ENCODE measurements at regions not wholly inside any gene's neighbourhood (a gene's known extent, or its start where the extent isn't known, plus 50 kb on each side); places are given as distances from the start of the nearest gene placed in this dataset.

- Histone ChIP-seq H3K9me3 (no peaks in the 10 kb centered on the region), H3K4me3 (no peak overlapping the region), H3K4me1 (no peaks in the 10 kb centered on the region), H3K27me3 (no peaks in the 10 kb centered on the region), H3K27ac (no peak overlapping the region), H3K36me3 (no peaks in the 10 kb centered on the region)
- DNase-seq, result no peak
- intact Hi-C loops (cut with DNase I; ENCODE audit: low total_unique reads), result no loop called here
- no peak for TF ChIP-seq CTCF (IDR thresholded peaks at IDR 0.05)
Observed at GRCh38 chr20:7358670-7359069, 581.6 kb downstream of the HAO1 start.

DNA sequence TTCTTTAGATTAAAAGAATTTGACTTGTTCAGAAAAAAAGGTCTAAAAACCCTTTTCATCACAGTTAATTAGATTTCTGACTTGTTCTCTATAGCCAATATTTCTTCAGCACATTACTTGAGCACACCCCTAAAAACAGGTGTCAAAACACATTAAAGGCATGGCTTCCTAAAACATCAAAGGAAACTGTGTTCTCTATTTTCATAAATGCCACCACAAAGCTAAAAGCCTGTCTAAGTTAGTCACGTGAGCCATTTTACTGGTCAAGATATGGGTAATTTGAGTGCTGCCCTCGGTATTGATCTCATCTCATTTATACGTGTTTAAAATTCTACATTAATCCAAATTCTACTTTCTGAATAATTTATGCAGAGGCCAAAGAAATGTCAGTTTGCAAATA is 580.5 kb downstream of the HAO1 start:
- TF ChIP-seq CTCF (IDR thresholded peaks at IDR 0.05), result no peak
- Histone ChIP-seq H3K4me1 (no peaks in the 10 kb centered on the region), H3K4me3 (no peak overlapping the region), H3K36me3 (no peaks in the 10 kb centered on the region), H3K27ac (no peak overlapping the region), H3K27me3 (no peaks in the 10 kb centered on the region), H3K9me3 (no peaks in the 10 kb centered on the region)
- intact Hi-C loops (cut with DNase I; ENCODE audit: low total_unique reads), result no loop called here
- no peak for DNase-seq

DNA sequence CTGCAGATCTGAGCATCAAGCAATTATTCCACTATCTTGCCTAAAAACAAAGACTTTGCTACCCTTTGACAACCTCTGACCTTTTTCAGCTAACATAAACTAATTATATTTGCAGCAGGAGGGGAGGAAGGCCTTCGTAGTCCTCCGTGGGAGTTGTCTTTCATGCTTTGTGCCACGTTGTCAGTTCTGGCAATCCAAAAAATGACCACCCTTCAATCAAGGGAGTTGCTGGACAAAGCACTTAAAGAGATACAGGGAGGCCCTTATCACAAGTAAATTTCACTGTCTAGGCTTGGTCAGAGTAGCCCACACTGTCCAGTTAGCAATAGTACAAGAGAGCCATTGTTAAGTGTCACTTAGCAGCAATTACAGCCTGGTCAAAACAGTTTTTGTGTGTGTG is 578.9 kb downstream of the HAO1 start:
- H3K36me3 ChIP-seq, result no peaks in the 10 kb centered on the region
- intact Hi-C loops (cut with DNase I; ENCODE audit: low total_unique reads), result no loop called here

DNA sequence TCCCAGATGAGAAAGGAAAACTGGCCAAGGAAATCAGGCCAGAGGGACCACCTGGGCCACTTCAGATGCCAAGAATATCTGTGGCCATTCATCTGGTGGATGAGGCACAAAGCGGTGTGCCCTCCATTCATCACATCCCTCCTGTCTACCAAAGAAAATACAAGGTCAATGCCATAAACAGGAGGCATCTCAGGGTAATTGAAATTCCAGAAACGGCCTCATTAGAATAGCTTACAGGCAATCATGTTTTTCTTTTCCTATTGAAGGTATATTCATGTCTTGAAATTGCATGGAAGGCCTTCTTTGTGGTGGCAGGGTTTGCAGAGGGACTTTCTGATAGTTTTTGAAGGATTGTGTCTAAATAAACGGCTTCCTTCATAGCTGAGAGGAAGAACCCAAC is 578.3 kb downstream of the HAO1 start:
- no peaks in the 10 kb centered on the region for H3K27me3 ChIP-seq
- H3K4me3 ChIP-seq, result no peak overlapping the region
- no peak overlapping the region for H3K27ac ChIP-seq
- no peak for TF ChIP-seq CTCF (IDR thresholded peaks at IDR 0.05)
- H3K36me3 ChIP-seq, result no peaks in the 10 kb centered on the region
- no peaks in the 10 kb centered on the region for H3K9me3 ChIP-seq
- intact Hi-C loops (cut with DNase I; ENCODE audit: low total_unique reads), result no loop called here
- no peaks in the 10 kb centered on the region for H3K4me1 ChIP-seq
- no peak for DNase-seq

More for the DNA sequence above, 578.9 kb downstream of the HAO1 start:
- H3K9me3 ChIP-seq, result no peaks in the 10 kb centered on the region
- no peak overlapping the region for H3K4me3 ChIP-seq
- no peaks in the 10 kb centered on the region for H3K27me3 ChIP-seq
- DNase-seq, result no peak
- H3K4me1 ChIP-seq, result no peaks in the 10 kb centered on the region
- TF ChIP-seq CTCF (IDR thresholded peaks at IDR 0.05), result no peak
- H3K27ac ChIP-seq, result no peak overlapping the region

DNA sequence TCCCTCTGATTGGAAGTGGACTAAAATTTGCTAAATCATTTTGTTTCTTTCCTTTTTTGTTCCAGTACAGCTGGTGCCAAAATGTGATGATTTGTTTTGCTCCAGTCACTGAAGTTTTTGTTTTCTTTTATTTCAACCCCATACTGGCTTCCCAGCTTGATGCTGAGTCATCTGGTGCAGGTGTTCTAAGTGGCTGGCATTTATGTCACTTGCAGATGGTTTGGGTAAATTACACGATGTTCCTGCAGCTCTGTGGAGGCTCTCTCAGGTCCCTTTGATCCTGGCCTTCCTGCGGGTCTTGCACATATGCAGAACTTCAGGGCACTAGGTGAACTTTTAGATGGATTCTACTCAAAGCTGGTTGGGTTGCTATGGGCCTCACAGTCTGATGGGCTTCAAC is 577.7 kb downstream of the HAO1 start:
- Histone ChIP-seq H3K4me3 (no peak overlapping the region), H3K4me1 (no peaks in the 10 kb centered on the region), H3K27me3 (no peaks in the 10 kb centered on the region), H3K27ac (no peak overlapping the region), H3K36me3 (no peaks in the 10 kb centered on the region), H3K9me3 (no peaks in the 10 kb centered on the region)
- intact Hi-C loops (cut with DNase I; ENCODE audit: low total_unique reads), result no loop called here
- DNase-seq, result no peak
- TF ChIP-seq CTCF (IDR thresholded peaks at IDR 0.05), result no peak

- intact Hi-C loops (cut with DNase I; ENCODE audit: low total_unique reads), result no loop called here
- Histone ChIP-seq H3K4me1 (no peaks in the 10 kb centered on the region), H3K9me3 (no peaks in the 10 kb centered on the region), H3K4me3 (no peak overlapping the region), H3K27me3 (no peaks in the 10 kb centered on the region), H3K27ac (no peak overlapping the region), H3K36me3 (no peaks in the 10 kb centered on the region)
- TF ChIP-seq CTCF (IDR thresholded peaks at IDR 0.05), result no peak
- no peak for DNase-seq
Observed at GRCh38 chr20:7366189-7366588, 574.1 kb downstream of the HAO1 start.

Data from tibial artery (tissue), 4 donors.